ENCODE measurements at regions not wholly inside any gene's neighbourhood (a gene's known extent, or its start where the extent isn't known, plus 50 kb on each side); places are given as distances from the start of the nearest gene placed in this dataset.
"Not testable (repeated sequence)": the region's sequence is repeated elsewhere in the genome, so short reads cannot be mapped to it uniquely, and the experiment has no call there.

DNA sequence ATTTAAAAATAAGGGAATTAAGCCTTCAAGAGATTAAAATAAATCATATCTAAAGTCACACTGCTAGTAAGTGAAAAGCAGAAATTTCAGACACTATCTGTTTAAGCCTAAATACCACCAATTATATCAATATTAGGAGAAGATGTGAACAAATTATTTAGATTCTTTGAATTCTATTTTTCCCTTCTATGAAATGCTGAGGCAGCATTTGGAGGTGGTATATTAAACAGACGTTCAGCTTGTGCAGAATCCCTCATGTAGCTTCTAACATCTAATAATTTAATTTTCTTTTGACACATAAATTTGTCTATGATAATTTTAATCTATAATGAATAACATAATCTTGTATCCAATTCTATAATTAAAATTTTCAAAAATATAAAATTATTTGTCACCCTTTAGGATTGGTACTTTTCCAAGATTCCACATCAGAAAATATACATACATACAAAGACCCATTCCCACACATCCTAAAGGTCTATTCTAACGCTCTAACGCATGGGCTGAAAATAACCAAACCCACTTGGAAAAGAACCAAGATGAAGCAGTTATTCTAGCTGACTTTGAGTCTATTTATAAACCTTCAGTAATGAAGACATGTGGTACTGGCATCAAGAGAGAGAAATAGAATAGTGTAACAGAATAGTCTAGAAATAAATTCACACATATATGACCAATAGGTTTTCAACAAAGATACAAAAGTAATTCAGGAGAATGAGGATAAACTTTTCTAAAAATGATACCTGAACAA lies 751.8 kb downstream of the GALC start:
- peak; percentile 15 for DNase-seq

- not testable (repeated sequence) for DNase-seq
Observed at GRCh38 chr14:87240319-87240718, 752.7 kb downstream of the GALC start.

- DNase-seq = no peak
Observed at GRCh38 chr14:87233806-87234384, 759.1 kb downstream of the GALC start.

- DNase-seq = no peak
Observed at GRCh38 chr14:87233266-87233665, 759.7 kb downstream of the GALC start.

- no peak for DNase-seq
Observed at GRCh38 chr14:87231336-87232026, 761.5 kb downstream of the GALC start.

GRCh38 chr14:87230726-87231125 lies 762.3 kb downstream of the GALC start:
- DNase-seq = no peak

DNA sequence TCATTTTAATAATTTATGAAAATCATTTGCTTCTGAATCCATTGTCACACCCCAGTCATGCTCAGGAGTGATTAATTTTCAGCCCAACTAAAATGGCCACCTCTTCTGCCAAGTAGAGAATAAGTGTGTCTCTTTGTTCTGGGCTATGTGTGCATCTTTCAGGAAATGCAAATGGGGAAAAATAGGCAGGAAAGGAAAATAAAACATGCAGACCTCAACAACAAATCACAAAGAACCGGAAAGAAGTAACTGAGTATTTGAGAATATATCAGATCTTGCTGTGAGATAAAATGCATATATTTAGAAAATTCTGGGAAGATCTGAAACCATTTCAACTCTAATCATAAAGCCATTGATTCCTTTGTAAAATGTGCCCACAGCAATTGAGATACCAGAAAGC lies 763.9 kb downstream of the GALC start:
- DNase-seq = no peak

DNA sequence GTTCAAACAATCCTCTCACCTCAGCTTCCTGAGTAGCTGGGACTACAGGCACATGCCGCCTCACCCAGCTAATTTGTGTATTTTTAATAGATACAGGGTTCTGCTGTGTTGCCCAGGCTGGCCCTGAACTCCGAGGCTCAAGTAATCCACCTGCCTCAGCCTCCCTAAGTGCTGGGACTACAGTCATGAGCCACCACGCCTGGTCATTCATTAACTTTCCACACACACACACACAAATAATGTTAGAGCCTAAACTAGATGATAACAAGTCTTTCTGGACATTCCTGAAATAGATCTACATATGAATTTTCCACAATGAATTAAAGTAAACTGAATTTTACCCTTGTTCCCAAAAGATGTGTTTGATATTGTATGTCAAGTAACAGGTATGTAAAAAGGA lies 776.0 kb downstream of the GALC start:
- no peak for DNase-seq

DNA sequence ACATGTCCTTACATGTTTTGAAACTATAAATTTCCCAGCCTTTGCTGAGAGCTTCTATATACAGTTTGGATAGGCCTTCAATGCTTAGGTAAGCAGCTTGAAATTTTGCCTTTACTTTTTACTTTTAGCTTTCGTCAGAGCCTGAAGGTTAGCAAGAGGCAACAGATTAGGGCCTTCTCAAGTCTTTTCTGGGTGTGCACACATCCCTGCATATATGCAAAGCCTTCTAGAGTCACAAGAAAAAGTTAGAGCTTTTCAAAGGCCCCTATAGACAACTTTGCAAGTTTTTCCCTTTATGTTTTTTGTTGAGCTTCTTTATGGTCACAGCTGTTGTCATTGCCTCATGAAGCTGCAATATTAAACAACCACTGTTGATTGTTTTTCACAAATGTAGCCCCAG lies 778.4 kb downstream of the GALC start:
- no peak for DNase-seq

- DNase-seq = peak; percentile 15
Observed at GRCh38 chr14:87207756-87208155, 785.2 kb downstream of the GALC start.

GRCh38 chr14:87205811-87206210 lies 787.2 kb downstream of the GALC start:
- DNase-seq = no peak

DNA sequence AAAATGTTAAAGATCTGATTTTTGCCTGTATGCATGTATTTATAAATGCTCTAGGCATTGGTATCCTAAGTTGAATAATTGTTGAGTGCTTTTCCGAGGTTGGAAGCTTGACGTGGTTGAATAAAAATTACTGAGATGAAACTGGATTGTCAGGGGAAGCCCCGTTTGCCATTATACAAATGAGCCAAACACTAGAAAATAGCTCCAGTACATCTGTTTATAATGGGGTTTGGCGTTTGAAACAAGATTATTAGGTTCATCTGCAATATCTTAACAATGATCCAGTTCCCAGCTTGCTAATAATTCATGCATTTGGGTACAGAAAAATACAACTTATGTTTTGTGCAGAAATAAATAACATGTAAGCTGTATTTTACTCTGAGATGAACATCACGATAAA lies 789.6 kb downstream of the GALC start:
- DNase-seq = peak; percentile 28

DNA sequence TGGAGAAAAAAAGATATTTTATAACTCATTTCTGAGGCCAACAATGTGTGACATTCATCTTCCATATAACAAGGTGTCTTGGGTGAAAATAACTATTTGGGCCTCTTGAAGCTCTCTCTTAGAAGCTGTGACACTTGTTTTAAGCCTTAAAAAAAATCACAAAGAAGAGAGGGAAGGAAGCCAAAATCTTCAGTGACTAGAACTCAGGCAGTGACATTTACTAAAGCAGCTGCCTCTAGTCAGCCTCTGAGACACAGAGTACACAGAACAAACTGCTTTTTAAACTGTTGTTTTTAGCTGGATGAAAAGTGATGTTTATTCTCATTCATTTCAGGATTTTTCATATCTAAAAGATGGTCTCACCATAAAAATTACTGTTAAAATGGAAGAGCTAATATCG lies 793.6 kb downstream of the GALC start:
- DNase-seq = no peak

DNA sequence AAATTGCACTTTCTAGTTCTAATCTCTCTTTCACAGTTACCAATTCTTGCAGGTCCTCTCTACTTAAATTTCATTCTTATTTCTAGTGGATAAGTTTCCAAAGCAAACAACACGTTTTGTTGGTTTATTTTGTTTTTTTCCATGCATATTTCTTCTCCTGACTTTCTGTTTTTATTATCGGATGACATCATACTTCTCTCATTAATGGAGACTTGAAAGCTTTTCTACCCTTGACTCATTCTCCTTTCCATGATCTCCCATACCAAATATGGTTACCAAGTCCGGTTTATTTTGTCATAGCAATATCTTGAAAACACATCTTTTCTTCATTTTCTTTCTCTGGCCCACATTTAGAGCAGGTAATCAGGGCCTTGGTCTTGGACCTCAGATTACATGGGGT lies 796.5 kb downstream of the GALC start:
- no peak for DNase-seq

GRCh38 chr14:87187786-87188185 lies 805.2 kb downstream of the GALC start:
- DNase-seq = no peak

GRCh38 chr14:87186737-87187136 lies 806.2 kb downstream of the GALC start:
- no peak for DNase-seq

- DNase-seq = no peak
Observed at GRCh38 chr14:87185961-87186560, 806.9 kb downstream of the GALC start.

DNA sequence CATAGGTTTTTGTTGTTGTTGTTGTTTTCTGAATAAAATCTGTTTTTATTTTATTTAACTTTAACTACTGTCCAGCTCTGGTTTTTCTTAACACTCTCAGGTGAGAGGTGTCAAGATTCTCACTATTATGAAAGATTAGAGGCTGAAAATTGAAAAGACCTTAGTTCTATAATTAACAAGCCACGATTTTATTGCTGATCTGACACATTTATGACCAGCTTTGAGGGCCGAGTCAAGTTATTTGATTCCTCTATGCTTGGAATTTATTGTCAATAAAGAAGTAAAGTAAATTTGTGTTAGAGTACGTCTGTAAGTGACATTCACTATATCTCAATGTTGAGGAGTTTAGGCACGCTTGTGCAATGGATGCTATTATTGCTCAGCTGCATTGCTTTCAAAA lies 808.8 kb downstream of the GALC start:
- no peak for DNase-seq

- no peak for DNase-seq
Observed at GRCh38 chr14:87181288-87181687, 811.7 kb downstream of the GALC start.

DNA sequence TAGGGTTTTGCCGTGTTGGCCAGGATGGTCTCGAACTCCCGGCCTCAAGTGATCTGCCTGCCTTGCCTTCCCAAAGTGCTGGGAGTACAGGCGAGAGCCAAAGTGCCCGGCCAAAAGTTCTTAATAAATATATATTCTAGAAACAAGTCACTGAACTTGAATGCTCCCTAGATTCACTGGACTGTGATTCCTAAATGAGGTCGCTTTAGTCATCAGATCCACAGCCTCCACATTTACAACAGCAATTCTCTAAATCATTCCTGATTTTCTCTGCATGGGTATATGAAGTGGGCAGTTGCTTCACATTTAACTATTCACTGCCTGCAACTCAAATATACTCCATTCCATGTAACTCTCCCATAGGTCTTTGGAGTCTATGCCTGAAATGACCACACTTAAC lies 813.0 kb downstream of the GALC start:
- DNase-seq = no peak

DNA sequence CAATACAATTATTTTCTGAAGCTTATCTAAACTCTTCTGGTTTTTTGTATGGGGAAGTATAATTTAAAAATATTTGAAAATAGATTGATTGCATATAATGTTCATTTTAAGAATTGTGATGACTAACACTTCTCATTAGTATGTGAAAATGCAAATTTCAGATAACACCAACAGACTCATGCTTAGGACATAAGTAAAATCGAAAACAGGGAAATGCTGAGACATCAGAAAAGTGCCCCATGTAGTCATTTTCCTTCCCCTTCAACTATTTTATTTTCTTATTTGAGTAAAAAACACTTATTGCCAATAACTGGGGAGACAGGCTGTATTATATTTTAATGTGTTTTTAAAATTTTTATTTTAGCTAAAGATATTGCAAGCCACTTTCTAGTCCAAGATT lies 814.7 kb downstream of the GALC start:
- DNase-seq = no peak

- no peak for DNase-seq
Observed at GRCh38 chr14:87175175-87175574, 817.8 kb downstream of the GALC start.

DNA sequence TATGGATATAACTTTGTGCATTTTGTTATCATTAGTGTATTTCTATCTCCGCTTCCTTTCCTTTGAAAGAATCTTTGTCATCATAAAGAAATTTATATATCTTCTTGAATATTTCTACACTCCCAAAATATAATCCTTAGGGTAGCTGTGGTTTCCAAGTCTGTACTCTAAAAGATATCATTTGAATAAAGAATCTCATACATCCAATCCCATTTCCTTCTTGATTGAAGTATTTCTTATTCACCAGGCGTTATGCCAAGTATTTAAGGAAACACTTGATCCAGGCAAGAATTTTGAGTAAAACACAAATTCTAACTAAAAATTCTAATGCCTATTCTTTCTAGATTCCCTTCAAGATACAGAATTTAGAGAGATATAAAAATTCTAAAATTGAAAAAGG lies 821.8 kb downstream of the GALC start:
- DNase-seq = no peak
